ENCODE measurements at regions not wholly inside any gene's neighbourhood (a gene's known extent, or its start where the extent isn't known, plus 50 kb on each side); places are given as distances from the start of the nearest gene placed in this dataset.

GRCh38 chr3:137642831-137643230 is 121.3 kb upstream of the SOX14 start:
- TF ChIP-seq CTCF (IDR thresholded peaks at IDR 0.05): no peak
- TF ChIP-seq POLR2A (IDR thresholded peaks at IDR 0.05): no peak
